GM12801 (cell line): ENCODE measurements at regions not wholly inside any gene's neighbourhood (a gene's known extent, or its start where the extent isn't known, plus 50 kb on each side); places are given as distances from the start of the nearest gene placed in this dataset.

Experiments
- TF ChIP-seq, protein P1 (sequence below): IDR thresholded peaks from one replicate; pipeline ENCODE4 v1.5.1; 2011; ENCODE audit warnings: control low read depth; ENCODE audit not compliant: insufficient read length; ENCODE audit errors: extremely low read depth

DNA sequence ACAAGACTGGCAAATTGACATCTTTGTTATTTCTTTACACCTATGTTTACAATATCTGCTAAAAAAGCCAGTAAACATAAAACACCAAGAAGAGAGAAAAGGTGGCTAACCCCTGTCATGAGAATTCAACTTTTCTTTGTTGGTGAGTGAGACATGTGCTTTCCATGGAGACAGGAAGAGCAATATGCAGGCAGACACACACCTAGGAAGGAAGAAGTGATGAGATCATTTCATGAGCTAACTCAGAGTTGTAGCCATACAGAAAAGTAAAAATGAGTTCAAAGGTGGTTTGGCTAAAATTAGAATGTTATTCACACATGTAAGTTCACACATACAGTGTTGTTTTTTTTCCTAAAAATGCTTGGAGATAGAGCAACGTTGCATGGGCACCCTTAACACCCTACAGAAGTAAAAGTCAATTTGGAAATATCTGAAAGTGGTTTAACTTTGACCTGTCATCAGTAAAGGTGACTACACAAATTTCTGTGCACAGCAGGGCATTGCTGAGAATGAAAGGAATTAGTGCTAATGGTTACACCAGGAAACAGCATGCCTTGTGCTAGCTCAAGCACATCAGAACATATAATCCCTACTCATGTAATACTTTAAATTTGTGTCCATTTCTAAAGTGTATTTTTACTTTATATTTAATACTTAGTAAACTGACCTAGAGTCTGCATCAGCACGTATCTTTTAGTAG lies 557.6 kb downstream of the CBLN2 start:
- TF ChIP-seq, protein P1, sequence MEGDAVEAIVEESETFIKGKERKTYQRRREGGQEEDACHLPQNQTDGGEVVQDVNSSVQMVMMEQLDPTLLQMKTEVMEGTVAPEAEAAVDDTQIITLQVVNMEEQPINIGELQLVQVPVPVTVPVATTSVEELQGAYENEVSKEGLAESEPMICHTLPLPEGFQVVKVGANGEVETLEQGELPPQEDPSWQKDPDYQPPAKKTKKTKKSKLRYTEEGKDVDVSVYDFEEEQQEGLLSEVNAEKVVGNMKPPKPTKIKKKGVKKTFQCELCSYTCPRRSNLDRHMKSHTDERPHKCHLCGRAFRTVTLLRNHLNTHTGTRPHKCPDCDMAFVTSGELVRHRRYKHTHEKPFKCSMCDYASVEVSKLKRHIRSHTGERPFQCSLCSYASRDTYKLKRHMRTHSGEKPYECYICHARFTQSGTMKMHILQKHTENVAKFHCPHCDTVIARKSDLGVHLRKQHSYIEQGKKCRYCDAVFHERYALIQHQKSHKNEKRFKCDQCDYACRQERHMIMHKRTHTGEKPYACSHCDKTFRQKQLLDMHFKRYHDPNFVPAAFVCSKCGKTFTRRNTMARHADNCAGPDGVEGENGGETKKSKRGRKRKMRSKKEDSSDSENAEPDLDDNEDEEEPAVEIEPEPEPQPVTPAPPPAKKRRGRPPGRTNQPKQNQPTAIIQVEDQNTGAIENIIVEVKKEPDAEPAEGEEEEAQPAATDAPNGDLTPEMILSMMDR = no peak

DNA sequence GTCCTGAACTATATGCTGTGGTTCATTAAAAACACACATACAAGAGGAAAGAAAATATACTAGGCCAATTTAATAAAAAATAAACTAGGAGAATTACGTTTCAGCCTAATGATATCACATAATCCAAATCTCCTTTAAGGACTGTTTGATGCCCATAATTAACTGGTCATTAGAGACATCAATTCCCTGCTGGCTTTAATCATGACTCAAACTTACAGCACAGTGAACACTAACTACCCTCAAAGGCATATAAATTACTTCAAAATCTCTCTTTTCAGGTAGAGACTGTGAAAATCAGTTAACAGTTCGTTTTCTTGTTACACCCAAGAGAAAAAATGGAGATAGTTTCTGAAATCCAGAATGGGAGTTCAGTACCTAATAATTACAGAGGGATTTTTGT lies 567.4 kb downstream of the CBLN2 start:
- TF ChIP-seq, protein P1 = no peak

DNA sequence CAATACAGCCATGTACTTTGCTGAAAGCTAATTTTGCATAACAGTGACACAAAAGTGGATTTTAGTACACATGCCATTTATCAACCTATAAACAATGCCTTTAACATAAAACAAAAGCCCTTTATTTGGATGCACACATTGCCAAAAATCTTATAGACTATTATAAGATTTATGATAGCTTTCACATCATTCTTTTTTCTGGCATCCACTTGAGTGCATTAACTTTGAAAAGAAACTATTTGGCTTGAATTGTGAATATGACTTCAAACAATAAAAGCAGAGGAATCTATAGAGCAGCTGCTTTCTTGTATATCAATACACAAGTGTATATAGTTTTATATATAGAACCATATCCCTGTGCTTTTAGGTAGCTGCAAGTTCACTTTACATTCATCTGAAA lies 577.4 kb downstream of the CBLN2 start:
- TF ChIP-seq, protein P1 = no peak

DNA sequence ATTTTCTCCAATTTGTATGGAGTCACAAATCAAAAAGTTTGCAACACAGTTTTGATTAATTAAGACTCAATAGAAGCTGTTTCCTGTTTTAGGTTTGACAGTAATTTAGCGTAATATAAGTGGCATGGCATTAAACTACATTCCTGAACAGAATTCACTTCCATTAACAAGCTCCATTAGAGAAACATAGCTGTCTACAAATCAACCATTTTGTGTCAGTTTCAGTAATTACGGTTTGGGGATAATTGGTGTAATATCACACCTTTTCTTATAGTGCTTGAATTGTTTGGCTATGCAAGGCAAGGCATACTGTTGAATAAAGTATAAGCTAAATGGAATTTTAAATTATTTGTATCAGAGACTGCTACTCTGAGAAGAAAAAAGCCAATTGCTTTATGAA lies 585.5 kb downstream of the CBLN2 start:
- TF ChIP-seq, protein P1 = no peak

DNA sequence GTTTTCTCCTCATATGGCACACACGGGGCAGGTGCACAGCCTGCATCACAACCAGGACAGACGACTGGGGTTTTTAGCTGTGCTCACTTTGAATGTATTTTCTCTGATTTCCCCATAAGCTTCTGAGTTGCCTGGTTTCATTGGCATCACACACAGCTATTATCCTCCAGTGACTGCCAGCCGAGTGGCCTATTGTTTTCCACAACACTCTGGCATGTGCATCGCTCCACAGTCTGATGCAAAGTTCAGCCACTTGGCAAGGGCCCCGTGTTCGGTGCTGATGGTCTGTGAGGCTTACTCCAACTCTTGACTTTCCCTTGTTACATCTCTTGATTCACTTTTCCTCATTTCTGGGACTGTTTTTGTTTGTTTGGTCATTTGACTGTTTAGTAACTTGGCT lies 593.1 kb downstream of the CBLN2 start:
- TF ChIP-seq, protein P1 = no peak

DNA sequence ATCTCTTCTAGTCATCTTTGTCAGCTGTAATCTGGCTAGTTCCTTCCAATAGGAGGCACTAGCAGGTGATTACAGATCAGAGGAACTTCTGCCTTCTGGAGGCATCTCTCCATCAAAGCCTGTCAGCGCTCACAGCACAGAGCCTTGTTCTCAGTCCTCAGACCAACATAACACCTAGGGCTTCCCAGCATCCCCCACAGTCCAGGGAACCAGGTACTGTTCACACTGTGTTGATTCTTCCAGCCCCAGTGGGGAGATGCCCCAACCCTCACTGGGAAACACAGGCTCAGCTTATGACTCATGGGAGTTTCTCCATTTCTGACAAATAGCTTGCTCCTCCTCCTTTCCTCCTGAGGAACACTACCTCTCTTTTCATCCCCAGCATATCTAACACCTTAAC lies 601.7 kb downstream of the CBLN2 start:
- TF ChIP-seq, protein P1 = no peak

DNA sequence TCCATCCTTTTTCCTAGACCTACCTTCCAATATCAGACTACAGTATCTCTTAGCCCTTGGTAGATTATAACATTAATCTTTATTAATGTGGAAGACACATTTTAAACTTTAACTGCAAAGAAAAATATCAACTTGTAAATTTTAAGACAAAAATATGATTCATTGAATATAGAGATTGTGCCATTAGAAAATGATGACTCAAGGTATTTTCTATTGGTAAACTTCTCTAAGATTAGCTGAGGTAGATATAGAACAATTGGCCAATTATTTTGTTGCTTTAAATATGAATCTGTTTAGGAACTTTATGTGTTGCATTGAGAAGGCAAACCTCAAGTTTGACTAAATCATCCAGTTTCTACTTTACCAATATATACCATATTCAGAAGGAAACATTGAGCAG lies 604.7 kb downstream of the CBLN2 start:
- TF ChIP-seq, protein P1 = no peak
